OCI-LY3 (cell line): ENCODE measurements at regions not wholly inside any gene's neighbourhood (a gene's known extent, or its start where the extent isn't known, plus 50 kb on each side); places are given as distances from the start of the nearest gene placed in this dataset.

Experiments used
- H2AFZ ChIP-seq: fragments of 200-600, 300-600 bp; shearing (Covaris generic); 2 replicates; pipeline ENCODE4 v1.6.0; 2014; ENCODE audit warnings: antibody characterized with exemption, low read depth, low read length
- H3K27ac ChIP-seq: fragments of 200-600, 300-600 bp; sonication (generic); 2 replicates; pipeline ENCODE4 v1.5.1; 2014; ENCODE audit warnings: mild to moderate bottlenecking, low read length, moderate library complexity, mixed read lengths
- H3K27me3 ChIP-seq: fragments of 200-600, 300-600 bp; sonication (generic); 2 replicates; pipeline ENCODE4 v1.6.1; 2014; ENCODE audit warnings: low read depth, low read length, mixed read lengths
- H3K36me3 ChIP-seq: fragments of 200-600, 300-600 bp; sonication (generic); replicated peaks from 2 replicates; pipeline ENCODE3; 2014; ENCODE audit warnings: low read depth, low read length, mixed read lengths
- H3K4me1 ChIP-seq: fragments of 300-600, 200-600 bp; sonication (generic); 2 replicates; pipeline ENCODE4 v1.6.1; 2014; ENCODE audit warnings: low read length, mixed read lengths
- H3K4me2 ChIP-seq: fragments of 200-600, 300-600 bp; sonication (generic); 2 replicates; pipeline ENCODE4 v1.6.1; 2014; ENCODE audit warnings: low read length, mixed read lengths
- H3K4me3 ChIP-seq: fragments of 300-600, 200-600 bp; sonication (generic); 2 replicates; pipeline ENCODE4 v1.5.1; 2014; ENCODE audit warnings: antibody characterized with exemption, mild to moderate bottlenecking, low read length, moderate library complexity
- H3K79me2 ChIP-seq: fragments of 300-600, 200-600 bp; shearing (Covaris generic); 2 replicates; pipeline ENCODE4 v1.6.1; 2014; ENCODE audit warnings: mild to moderate bottlenecking, low read length, mixed read lengths
- H3K9ac ChIP-seq: fragments of 300-600, 200-600 bp; shearing (Covaris generic); 2 replicates; pipeline ENCODE4 v1.6.0; 2014; ENCODE audit warnings: mild to moderate bottlenecking, low read length, moderate library complexity
- H3K9me3 ChIP-seq: fragments of 200-600, 300-600 bp; shearing (Covaris generic); 2 replicates; pipeline ENCODE4 v1.6.1; 2014; ENCODE audit warnings: low read length, mixed read lengths; ENCODE audit not compliant: insufficient read depth
- H4K20me1 ChIP-seq: fragments of 200-600, 300-600 bp; sonication (generic); 2 replicates; pipeline ENCODE4 v1.6.1; 2016; ENCODE audit warnings: low read length, mixed read lengths; ENCODE audit not compliant: insufficient read depth
- CTCF ChIP-seq: fragments of 200-600, 300-600 bp; sonication (generic); IDR thresholded peaks from 2 replicates; pipeline ENCODE4 v1.5.1; 2014; ENCODE audit warnings: antibody characterized with exemption, low read length, low read depth
- EZH2phosphoT487 ChIP-seq: fragments of 200-600 bp; shearing (Covaris generic); IDR thresholded peaks from 2 replicates; pipeline ENCODE4 v1.6.1; 2018; ENCODE audit warnings: antibody characterized with exemption, mixed run types, low read depth

- no peak for TF ChIP-seq EZH2phosphoT487
- no peak for TF ChIP-seq CTCF
- no peaks in the 10 kb centered on the region for H3K27me3 ChIP-seq
- no peak overlapping the region for H3K4me2 ChIP-seq
- H3K79me2 ChIP-seq: no peaks in the 10 kb centered on the region
- H3K27ac ChIP-seq: no peak overlapping the region
- H3K9me3 ChIP-seq: no peaks in the 10 kb centered on the region
- no peaks in the 10 kb centered on the region for H3K36me3 ChIP-seq
- no peak overlapping the region for H2AFZ ChIP-seq
- H3K4me3 ChIP-seq: no peak overlapping the region
- H3K9ac ChIP-seq: no peak overlapping the region
- no peaks in the 10 kb centered on the region for H3K4me1 ChIP-seq
- H4K20me1 ChIP-seq: no peaks in the 10 kb centered on the region
Observed at GRCh38 chr22:48980409-48980808, 847.3 kb downstream of the BRD1 start.

- H3K4me3 ChIP-seq: no peak overlapping the region
- H3K36me3 ChIP-seq: no peaks in the 10 kb centered on the region
- H3K27ac ChIP-seq: no peak overlapping the region
- H3K9ac ChIP-seq: no peak overlapping the region
- H4K20me1 ChIP-seq: no peaks in the 10 kb centered on the region
- H3K4me1 ChIP-seq: no peaks in the 10 kb centered on the region
- no peak overlapping the region for H3K4me2 ChIP-seq
- no peak for TF ChIP-seq CTCF
- TF ChIP-seq EZH2phosphoT487: no peak
- no peak overlapping the region for H2AFZ ChIP-seq
- H3K79me2 ChIP-seq: no peaks in the 10 kb centered on the region
- no peaks in the 10 kb centered on the region for H3K9me3 ChIP-seq
- H3K27me3 ChIP-seq: no peaks in the 10 kb centered on the region
Observed at GRCh38 chr22:48979482-48979881, 848.2 kb downstream of the BRD1 start.

- no peak for TF ChIP-seq EZH2phosphoT487
- no peak for TF ChIP-seq CTCF
- Histone ChIP-seq H3K9me3 (no peaks in the 10 kb centered on the region), H2AFZ (no peak overlapping the region), H3K27ac (no peak overlapping the region), H3K4me3 (no peak overlapping the region), H3K36me3 (no peaks in the 10 kb centered on the region), H4K20me1 (no peaks in the 10 kb centered on the region), H3K9ac (no peak overlapping the region), H3K79me2 (no peaks in the 10 kb centered on the region), H3K4me1 (no peaks in the 10 kb centered on the region), H3K4me2 (no peak overlapping the region), H3K27me3 (no peaks in the 10 kb centered on the region)
Observed at GRCh38 chr22:48976556-48977535, 850.8 kb downstream of the BRD1 start.

GRCh38 chr22:48975886-48976285, 851.8 kb downstream of the BRD1 start:
- H3K79me2 ChIP-seq: no peaks in the 10 kb centered on the region
- TF ChIP-seq CTCF (no peak), EZH2phosphoT487 (no peak)
- no peaks in the 10 kb centered on the region for H3K9me3 ChIP-seq
- no peaks in the 10 kb centered on the region for H3K4me1 ChIP-seq
- H3K4me2 ChIP-seq: no peak overlapping the region
- H3K9ac ChIP-seq: no peak overlapping the region
- no peak overlapping the region for H3K4me3 ChIP-seq
- no peaks in the 10 kb centered on the region for H3K36me3 ChIP-seq
- H4K20me1 ChIP-seq: no peaks in the 10 kb centered on the region
- no peaks in the 10 kb centered on the region for H3K27me3 ChIP-seq
- no peak overlapping the region for H2AFZ ChIP-seq
- no peak overlapping the region for H3K27ac ChIP-seq
